ENCODE measurements at regions not wholly inside any gene's neighbourhood (a gene's known extent, or its start where the extent isn't known, plus 50 kb on each side); places are given as distances from the start of the nearest gene placed in this dataset.

DNA sequence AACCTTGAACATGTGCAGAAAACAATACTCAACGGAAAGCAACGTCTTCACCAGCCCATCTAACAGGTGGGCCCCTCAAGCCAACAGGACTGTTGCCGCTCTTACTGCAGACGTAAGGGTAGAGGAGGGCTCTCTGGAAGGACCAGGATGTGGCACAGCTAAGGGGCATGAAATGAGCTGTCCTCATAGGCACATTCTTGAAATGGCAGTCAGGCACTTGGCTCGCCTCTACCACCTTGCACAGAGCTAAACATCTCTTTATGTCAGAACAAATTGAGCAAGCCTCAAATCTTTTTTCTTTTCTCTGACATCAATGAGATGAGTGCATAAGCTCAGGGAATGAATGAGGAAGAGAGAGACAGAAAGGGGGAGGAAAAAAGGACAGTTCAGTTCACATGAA lies 86.4 kb upstream of the ESRRG start:
- TF ChIP-seq, protein P1, sequence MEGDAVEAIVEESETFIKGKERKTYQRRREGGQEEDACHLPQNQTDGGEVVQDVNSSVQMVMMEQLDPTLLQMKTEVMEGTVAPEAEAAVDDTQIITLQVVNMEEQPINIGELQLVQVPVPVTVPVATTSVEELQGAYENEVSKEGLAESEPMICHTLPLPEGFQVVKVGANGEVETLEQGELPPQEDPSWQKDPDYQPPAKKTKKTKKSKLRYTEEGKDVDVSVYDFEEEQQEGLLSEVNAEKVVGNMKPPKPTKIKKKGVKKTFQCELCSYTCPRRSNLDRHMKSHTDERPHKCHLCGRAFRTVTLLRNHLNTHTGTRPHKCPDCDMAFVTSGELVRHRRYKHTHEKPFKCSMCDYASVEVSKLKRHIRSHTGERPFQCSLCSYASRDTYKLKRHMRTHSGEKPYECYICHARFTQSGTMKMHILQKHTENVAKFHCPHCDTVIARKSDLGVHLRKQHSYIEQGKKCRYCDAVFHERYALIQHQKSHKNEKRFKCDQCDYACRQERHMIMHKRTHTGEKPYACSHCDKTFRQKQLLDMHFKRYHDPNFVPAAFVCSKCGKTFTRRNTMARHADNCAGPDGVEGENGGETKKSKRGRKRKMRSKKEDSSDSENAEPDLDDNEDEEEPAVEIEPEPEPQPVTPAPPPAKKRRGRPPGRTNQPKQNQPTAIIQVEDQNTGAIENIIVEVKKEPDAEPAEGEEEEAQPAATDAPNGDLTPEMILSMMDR (IDR thresholded peaks at IDR 0.05), result no peak
- no peak for TF ChIP-seq POLR2A (IDR thresholded peaks at IDR 0.05)

Measured in adrenal gland (tissue), 5 donors.